SK-N-SH treated with all-trans-retinoic acid at 6 μM for 48 hours (cell line): ENCODE measurements at regions not wholly inside any gene's neighbourhood (a gene's known extent, or its start where the extent isn't known, plus 50 kb on each side); places are given as distances from the start of the nearest gene placed in this dataset.

Source experiments
- ATAC-seq: fragments of 200-7000 bp; cut with Tn5 transposase; 3 replicates; pipeline ENCODE4 v1.9.1; 2020; ENCODE audit warnings: mild to moderate bottlenecking, moderate library complexity
- ARNTL ChIP-seq: fragments of 450-650 bp; formaldehyde crosslinking; IDR thresholded peaks from 2 replicates; pipeline ENCODE4 v1.5.0; 2020; ENCODE audit warnings: low read depth, mild to moderate bottlenecking, moderate library complexity, borderline replicate concordance
- BACH2 ChIP-seq: fragments of 250-450 bp; sonication (Bioruptor Pico); IDR thresholded peaks from 2 replicates; pipeline ENCODE4 v1.9.0; 2021; ENCODE audit warnings: mild to moderate bottlenecking, borderline replicate concordance
- CREB5 ChIP-seq: fragments of 250-450 bp; sonication (Bioruptor Pico); IDR thresholded peaks from 2 replicates; pipeline ENCODE4 v1.5.1; 2020; ENCODE audit warnings: low read depth, mild to moderate bottlenecking, moderate library complexity
- CSDC2 ChIP-seq: fragments of 250-450 bp; sonication (Bioruptor Pico); IDR thresholded peaks from 2 replicates; pipeline ENCODE4 v1.5.0; 2020; ENCODE audit warnings: mild to moderate bottlenecking, moderate library complexity
- CSRNP3 ChIP-seq: fragments of 250-450 bp; sonication (Bioruptor Pico); IDR thresholded peaks from 2 replicates; pipeline ENCODE4 v1.5.1; 2021; ENCODE audit warnings: mild to moderate bottlenecking, moderate library complexity
- ESRRG ChIP-seq: fragments of 250-450 bp; sonication (Bioruptor Pico); IDR thresholded peaks from 2 replicates; pipeline ENCODE4 v1.6.1; 2021; ENCODE audit warnings: mild to moderate bottlenecking
- GLIS3 ChIP-seq: fragments of 250-450 bp; sonication (Bioruptor Pico); IDR thresholded peaks from 2 replicates; pipeline ENCODE4 v1.5.0; 2020; ENCODE audit warnings: mild to moderate bottlenecking, moderate library complexity
- ISL1 ChIP-seq: fragments of 250-450 bp; sonication (Bioruptor Pico); IDR thresholded peaks from 2 replicates; pipeline ENCODE4 v2.1.2; 2022; ENCODE audit warnings: mild to moderate bottlenecking, moderate library complexity
- OSR1 ChIP-seq: fragments of 250-450 bp; sonication (Bioruptor Pico); IDR thresholded peaks from 2 replicates; pipeline ENCODE4 v1.8.0; 2022; ENCODE audit warnings: moderate library complexity, mild to moderate bottlenecking, inconsistent platforms
- PATZ1 ChIP-seq: fragments of 250-450 bp; sonication (Bioruptor Pico); IDR thresholded peaks from 2 replicates; pipeline ENCODE4 v1.8.0; 2020; ENCODE audit warnings: mild to moderate bottlenecking, moderate library complexity, borderline replicate concordance
- PPARA ChIP-seq: fragments of 250-450 bp; sonication (Bioruptor Pico); IDR thresholded peaks from 2 replicates; pipeline ENCODE4 v1.5.0; 2020; ENCODE audit warnings: mild to moderate bottlenecking, borderline replicate concordance
- RARB ChIP-seq: fragments of 250-450 bp; sonication (Bioruptor Pico); IDR thresholded peaks from 2 replicates; pipeline ENCODE4 v1.8.0; 2021; ENCODE audit warnings: mild to moderate bottlenecking, moderate library complexity
- SNAI2 ChIP-seq: fragments of 250-450 bp; sonication (Bioruptor Pico); IDR thresholded peaks from 2 replicates; pipeline ENCODE4 v1.5.0; 2020; ENCODE audit warnings: mild to moderate bottlenecking, moderate library complexity
- TCF4 ChIP-seq: fragments of 250-450 bp; sonication (Bioruptor Pico); IDR thresholded peaks from 2 replicates; pipeline ENCODE4 v1.8.0; 2021; ENCODE audit warnings: mild to moderate bottlenecking, moderate library complexity, borderline replicate concordance
- TOX ChIP-seq: fragments of 250-450 bp; sonication (Bioruptor Pico); IDR thresholded peaks from 2 replicates; pipeline ENCODE4 v1.8.0; 2021; ENCODE audit warnings: mild to moderate bottlenecking, moderate library complexity, borderline replicate concordance
- TSHZ2 ChIP-seq: fragments of 250-450 bp; sonication (Bioruptor Pico); IDR thresholded peaks from 2 replicates; pipeline ENCODE4 v1.5.0; 2020; ENCODE audit warnings: mild to moderate bottlenecking, moderate library complexity
- ZC3H10 ChIP-seq: fragments of 250-450 bp; sonication (Bioruptor Pico); IDR thresholded peaks from 2 replicates; pipeline ENCODE4 v1.5.1; 2021; ENCODE audit warnings: mild to moderate bottlenecking, moderate library complexity
- ZFP3 ChIP-seq: fragments of 250-450 bp; sonication (Bioruptor Pico); IDR thresholded peaks from 2 replicates; pipeline ENCODE4 v1.5.0; 2020; ENCODE audit warnings: mild to moderate bottlenecking, moderate library complexity
- ZFP30 ChIP-seq: fragments of 450-650 bp; formaldehyde crosslinking; IDR thresholded peaks from 2 replicates; pipeline ENCODE4 v1.5.0; 2022; ENCODE audit warnings: mild to moderate bottlenecking, moderate library complexity
- ZNF565 ChIP-seq: fragments of 450-650 bp; formaldehyde crosslinking; conservative IDR thresholded peaks from 2 replicates; pipeline ENCODE4 v1.5.0; 2020; ENCODE audit warnings: low read depth, mild to moderate bottlenecking, moderate library complexity
- ZNF8 ChIP-seq: fragments of 450-650 bp; formaldehyde crosslinking; IDR thresholded peaks from 2 replicates; pipeline ENCODE4 v1.5.0; 2020; ENCODE audit warnings: mild to moderate bottlenecking, moderate library complexity

- no peak for TF ChIP-seq RARB (CRISPR knock-in tag)
- ATAC-seq: no peak
These were observed 56.3 kb upstream of the LNX1 start for GRCh38 chr4:53647547-53647946.

DNA sequence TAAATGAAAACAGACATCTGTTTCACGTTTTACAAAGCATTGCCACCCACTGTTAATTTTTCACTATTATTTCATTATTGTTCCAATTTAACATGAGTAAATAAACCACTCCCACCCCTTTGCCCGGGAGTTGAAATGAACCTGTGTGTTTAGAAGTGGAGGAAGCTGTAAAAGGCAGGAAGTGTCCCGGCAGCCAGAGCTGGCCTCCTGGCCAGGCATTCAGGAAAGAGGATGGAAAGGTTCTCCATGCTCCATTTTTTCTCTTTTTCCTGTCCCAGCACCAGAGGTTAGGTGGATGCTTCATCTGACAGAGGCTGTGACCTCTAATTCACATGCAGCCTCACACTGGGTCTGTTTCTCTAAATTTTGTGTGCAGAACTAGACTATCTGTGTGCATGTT lies 55.5 kb upstream of the LNX1 start:
- TF ChIP-seq GLIS3 (no peak), ZFP30 (CRISPR knock-in tag) (no peak), ISL1 (CRISPR knock-in tag) (no peak), ZFP3 (no peak), TSHZ2 (CRISPR knock-in tag) (no peak), TOX (no peak), CREB5 (CRISPR knock-in tag) (no peak), RARB (CRISPR knock-in tag) (no peak), OSR1 (CRISPR knock-in tag) (no peak), PATZ1 (CRISPR knock-in tag) (no peak), ARNTL (CRISPR knock-in tag) (no peak), CSRNP3 (CRISPR knock-in tag) (no peak), CSDC2 (CRISPR knock-in tag) (no peak), BACH2 (CRISPR knock-in tag) (no peak)

DNA sequence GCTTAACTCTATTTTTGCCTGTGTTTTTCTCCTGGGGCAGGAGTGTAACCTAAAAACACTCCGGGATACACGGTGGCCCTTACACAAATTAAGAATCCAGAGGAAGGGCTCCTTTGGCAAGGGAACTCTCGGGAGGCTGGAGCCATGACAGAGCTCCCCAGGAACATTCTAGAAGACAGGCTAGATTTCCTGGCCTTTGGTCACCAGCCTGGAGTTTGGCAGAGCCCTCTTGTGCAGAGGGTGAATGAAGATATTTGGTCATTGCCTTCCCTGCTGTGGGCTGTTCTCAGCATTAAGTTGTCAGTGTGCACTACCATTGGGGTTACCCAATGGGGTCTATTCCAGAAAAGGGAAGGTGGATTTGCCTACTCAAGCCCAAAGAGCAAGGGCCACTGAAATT lies 53.8 kb upstream of the LNX1 start:
- no peak for ATAC-seq
- TF ChIP-seq CSRNP3 (CRISPR knock-in tag) (no peak), ZC3H10 (CRISPR knock-in tag) (no peak)

More for the DNA sequence above, 55.5 kb upstream of the LNX1 start:
- no peak for ATAC-seq

DNA sequence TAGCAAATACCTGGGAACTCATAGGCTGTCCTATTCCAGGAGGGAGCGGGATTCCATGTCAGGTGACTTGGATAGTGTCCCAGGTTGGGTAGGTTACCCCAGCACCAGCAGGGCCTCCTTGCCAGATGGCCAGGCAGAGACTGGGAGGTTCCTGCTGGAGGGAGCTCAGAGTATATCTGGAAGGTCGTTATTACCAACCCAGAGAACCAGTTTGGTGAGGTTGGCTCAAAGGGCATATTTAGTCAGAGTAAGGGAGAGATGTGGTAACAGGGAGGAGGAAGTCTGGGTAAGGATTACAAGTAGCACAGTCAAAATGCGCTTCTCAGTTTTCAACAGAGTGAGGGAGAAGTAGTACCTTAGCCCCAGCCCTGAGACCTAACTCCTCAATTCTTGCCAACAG lies 53.3 kb upstream of the LNX1 start:
- TF ChIP-seq TOX (no peak), ISL1 (CRISPR knock-in tag) (no peak), GLIS3 (no peak), PATZ1 (CRISPR knock-in tag) (no peak), OSR1 (CRISPR knock-in tag) (no peak), ESRRG (CRISPR knock-in tag) (no peak), PPARA (CRISPR knock-in tag) (no peak), TCF4 (no peak), ZFP3 (no peak), ZNF8 (CRISPR knock-in tag) (no peak), CSDC2 (CRISPR knock-in tag) (no peak), CREB5 (CRISPR knock-in tag) (no peak), SNAI2 (CRISPR knock-in tag) (no peak), ZC3H10 (CRISPR knock-in tag) (no peak), BACH2 (CRISPR knock-in tag) (no peak), RARB (CRISPR knock-in tag) (no peak), ZNF565 (CRISPR knock-in tag) (no peak)
- no peak; the same call in 2 of the 3 replicates for ATAC-seq
